Omental fat pad (tissue), 3 donors: ENCODE measurements at regions not wholly inside any gene's neighbourhood (a gene's known extent, or its start where the extent isn't known, plus 50 kb on each side); places are given as distances from the start of the nearest gene placed in this dataset.

Experiments
- ATAC-seq: fragments of 150-250 bp; one replicate; pipeline ENCODE4 v1.9.1; 2016; ENCODE audit warnings: mild to moderate bottlenecking, moderate library complexity; ENCODE audit not compliant: low FRiP score
- DNase-seq: peaks from one replicate; pipeline ENCODE4 v3.0.0-alpha.2; 2019; ENCODE audit warnings: low spot score
- TF ChIP-seq, protein P1 (sequence below), 3 donors: fragments of 450-650 bp; IDR thresholded peaks; one replicate each; pipeline ENCODE4 v1.5.1; 2016 to 2017; ENCODE audit warnings: antibody characterized with exemption in 3 of 3, mild to moderate bottlenecking in 3 of 3, moderate library complexity in 2 of 3

GRCh38 chr10:128612631-128613030 lies 486.4 kb upstream of the MKI67 start:
- DNase-seq (no peak), ATAC-seq (no peak)

DNA sequence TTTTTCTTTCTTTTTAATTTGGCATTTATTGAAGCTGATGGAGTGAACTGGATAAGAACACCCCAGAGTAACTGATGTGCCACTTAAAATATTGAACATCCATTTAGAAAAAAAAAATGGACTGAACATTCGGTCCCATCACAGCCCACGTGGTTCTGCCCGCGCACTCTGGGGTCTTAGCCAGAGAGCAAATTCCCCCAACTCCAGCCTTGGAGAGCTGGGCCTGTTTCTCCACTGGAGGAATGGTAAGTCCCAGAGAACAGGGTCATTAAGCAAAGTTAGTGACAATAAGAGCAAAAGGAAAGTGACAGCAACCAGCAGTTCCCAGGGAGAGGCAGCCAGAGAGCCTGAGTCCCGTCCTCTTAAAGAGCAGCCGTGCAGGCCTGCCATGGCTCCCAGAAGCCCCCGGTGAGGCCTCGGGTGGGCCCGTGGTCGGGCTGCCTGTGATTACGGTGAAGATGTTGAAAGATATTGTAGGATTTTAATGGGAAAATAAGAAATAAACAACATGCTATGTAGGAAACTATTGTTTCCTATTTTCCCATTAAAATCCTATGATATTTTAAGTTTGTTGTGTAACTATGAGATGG lies 487.9 kb upstream of the MKI67 start:
- no peak for ATAC-seq

More at GRCh38 chr10:128612631-128613030, 486.4 kb upstream of the MKI67 start:
- TF ChIP-seq, protein P1, sequence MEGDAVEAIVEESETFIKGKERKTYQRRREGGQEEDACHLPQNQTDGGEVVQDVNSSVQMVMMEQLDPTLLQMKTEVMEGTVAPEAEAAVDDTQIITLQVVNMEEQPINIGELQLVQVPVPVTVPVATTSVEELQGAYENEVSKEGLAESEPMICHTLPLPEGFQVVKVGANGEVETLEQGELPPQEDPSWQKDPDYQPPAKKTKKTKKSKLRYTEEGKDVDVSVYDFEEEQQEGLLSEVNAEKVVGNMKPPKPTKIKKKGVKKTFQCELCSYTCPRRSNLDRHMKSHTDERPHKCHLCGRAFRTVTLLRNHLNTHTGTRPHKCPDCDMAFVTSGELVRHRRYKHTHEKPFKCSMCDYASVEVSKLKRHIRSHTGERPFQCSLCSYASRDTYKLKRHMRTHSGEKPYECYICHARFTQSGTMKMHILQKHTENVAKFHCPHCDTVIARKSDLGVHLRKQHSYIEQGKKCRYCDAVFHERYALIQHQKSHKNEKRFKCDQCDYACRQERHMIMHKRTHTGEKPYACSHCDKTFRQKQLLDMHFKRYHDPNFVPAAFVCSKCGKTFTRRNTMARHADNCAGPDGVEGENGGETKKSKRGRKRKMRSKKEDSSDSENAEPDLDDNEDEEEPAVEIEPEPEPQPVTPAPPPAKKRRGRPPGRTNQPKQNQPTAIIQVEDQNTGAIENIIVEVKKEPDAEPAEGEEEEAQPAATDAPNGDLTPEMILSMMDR (IDR thresholded peaks at IDR 0.05), result no peak

GRCh38 chr10:128614802-128615553 lies 488.8 kb upstream of the MKI67 start:
- TF ChIP-seq, protein P1 (IDR thresholded peaks at IDR 0.05), result no peak
- no peak for ATAC-seq
- no peak for DNase-seq

More for the DNA sequence above, 487.9 kb upstream of the MKI67 start:
- no peak for DNase-seq
- TF ChIP-seq, protein P1 (IDR thresholded peaks at IDR 0.05), result no peak

- TF ChIP-seq, protein P1 (IDR thresholded peaks at IDR 0.05), result no peak
- no peak for DNase-seq
- no peak for ATAC-seq
Observed at GRCh38 chr10:128617532-128617931, 491.3 kb upstream of the MKI67 start.

GRCh38 chr10:128622706-128623105 lies 496.5 kb upstream of the MKI67 start:
- DNase-seq, result no peak
- no peak for ATAC-seq
- TF ChIP-seq, protein P1 (IDR thresholded peaks at IDR 0.05), result no peak

DNA sequence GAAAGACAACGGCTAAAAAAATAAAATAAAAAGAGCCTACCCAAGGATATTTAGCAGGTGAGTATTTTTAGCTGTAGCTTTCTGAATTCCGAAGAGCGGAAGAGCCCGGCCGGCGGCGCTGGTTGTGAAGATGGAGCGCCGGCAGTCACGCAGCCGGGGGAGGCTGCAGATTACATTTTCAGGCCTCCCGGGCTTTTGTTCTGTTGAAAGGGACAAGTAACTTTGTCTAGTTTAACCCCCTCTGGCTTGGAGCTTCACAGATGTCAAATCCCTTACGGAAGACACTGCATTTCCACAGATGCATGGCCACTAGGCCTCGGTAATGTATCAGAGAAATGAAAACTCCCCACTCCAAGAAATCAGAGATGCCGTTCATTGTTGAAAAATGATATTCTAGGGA lies 497.6 kb upstream of the MKI67 start:
- ATAC-seq (no peak), DNase-seq (no peak)
- TF ChIP-seq, protein P1 (IDR thresholded peaks at IDR 0.05), result no peak
